Activated CD4-positive, alpha-beta T cell treated with anti-CD3 and anti-CD28 coated beads, Interleukin-2, Interleukin-4, amounts not matched to agents 100 ng/mL and 50 ng/mL, durations not matched to agents 16 hours and 8 hours (primary cell): ENCODE measurements at regions not wholly inside any gene's neighbourhood (a gene's known extent, or its start where the extent isn't known, plus 50 kb on each side); places are given as distances from the start of the nearest gene placed in this dataset.
A peak's percentile ranks its signal among the peaks of the same experiment; 100 is the strongest.
"Not testable (repeated sequence)": the region's sequence is repeated elsewhere in the genome, so short reads cannot be mapped to it uniquely, and the experiment has no call there.

ENCODE experiments used
- DNase-seq: peaks from one replicate; pipeline ENCODE4 v3.0.0-alpha.2; 2020; ENCODE audit warnings: low spot score

DNA sequence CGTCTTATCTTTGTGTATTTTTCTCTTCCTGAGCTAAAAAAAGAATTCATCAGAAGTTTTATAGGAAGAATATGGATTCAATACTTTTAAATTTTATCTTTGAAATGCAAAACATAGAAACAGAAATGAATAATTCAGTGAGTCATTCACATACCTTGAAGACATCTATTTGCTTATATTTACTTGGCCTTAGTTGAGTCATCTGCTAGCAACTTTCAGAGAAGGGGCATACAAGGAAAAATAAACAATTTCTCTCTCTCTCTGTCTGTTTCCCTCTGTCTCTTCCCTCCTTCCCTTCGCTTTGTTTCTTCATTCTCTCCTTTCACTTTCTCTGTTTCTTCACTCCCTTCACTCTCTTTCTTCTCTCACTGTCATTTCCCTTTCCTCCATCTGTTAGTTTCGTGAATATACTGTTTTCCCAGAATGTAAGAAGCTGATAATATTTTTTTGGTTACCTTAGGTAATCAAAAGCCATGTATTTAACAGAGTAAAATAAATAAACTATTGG is 477.2 kb downstream of the BRINP3 start:
- no peak for DNase-seq

DNA sequence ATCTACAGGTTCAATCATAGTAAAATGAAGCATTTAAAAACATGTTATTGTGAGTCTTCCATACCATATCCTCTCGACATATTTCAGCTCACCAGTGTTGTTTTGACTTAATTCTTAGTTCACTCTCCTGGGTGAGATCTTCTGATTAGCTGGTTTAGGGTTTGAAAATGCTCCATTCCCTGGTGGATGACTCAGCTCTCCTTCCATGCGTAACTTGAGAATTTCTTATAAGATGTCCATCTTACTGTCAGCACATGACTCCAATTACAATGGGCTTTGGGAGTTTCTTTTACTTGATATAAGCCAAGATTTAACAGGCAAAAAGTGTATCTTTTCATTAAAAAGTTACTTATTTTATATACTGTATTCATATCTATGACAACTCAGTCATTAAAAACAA is 476.5 kb downstream of the BRINP3 start:
- no peak for DNase-seq

- DNase-seq, result no peak
These were observed 474.3 kb downstream of the BRINP3 start for GRCh38 chr1:190003376-190003775.

DNA sequence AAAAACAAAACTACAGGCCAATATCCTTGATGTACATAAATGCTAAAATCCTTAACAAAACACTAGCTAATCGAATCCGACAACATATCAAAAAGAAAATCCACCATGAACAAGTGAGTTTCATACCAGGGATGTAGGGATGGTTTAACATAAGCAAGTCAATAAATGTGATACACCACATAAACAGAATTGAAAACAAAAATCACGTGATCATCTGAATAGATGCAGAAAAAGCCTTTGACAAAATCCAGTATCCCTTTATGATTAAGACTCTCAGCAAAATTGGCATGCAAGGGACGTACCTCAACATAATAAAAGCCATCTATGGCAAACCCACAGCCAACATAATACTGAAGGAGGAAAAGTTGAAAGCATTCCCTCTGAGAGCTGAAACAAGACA is 466.1 kb downstream of the BRINP3 start:
- DNase-seq, result no peak

GRCh38 chr1:190019151-190019550 is 458.5 kb downstream of the BRINP3 start:
- not testable (repeated sequence) for DNase-seq

- DNase-seq, result no peak
These were observed 457.9 kb downstream of the BRINP3 start for GRCh38 chr1:190019717-190020116.

DNA sequence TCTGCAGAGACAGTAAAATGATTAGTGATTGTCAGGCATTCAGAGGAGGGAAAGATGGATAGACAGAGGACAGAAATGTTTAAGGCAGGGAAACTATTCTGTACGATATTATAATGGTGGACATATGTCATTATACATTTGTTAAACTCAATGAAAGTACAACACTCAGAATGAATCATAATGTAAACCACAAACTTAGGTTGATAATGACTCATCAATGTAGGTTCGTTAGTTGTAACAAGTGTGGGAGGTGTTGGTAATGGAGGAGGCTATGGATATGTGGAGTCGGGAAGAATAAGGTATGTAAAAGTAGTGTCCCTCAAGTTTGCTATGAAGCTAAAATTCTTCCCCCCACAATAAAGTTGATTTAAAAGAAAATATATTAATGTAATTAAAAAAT is 455.0 kb downstream of the BRINP3 start:
- DNase-seq, result peak; percentile 4

GRCh38 chr1:190029441-190029840 is 448.2 kb downstream of the BRINP3 start:
- no peak for DNase-seq

DNA sequence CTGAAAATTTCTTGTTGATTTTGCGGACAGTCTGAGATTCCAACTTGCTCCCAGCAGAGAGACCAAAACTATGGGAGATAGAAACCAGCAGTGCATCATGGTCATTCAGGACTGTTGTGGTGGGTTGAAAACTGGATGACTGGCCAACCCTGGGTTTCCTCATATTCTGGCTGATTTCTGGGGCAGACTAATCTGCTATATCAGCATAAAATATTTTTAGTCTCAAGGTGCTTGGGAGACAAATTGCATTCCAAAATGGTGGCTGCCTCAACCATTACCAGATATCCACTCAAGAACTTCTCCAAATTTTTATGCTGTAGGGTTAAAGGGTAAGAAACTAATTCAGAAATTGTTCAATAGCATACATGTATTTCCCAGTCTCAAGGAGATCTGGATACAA is 434.0 kb downstream of the BRINP3 start:
- DNase-seq, result no peak

- no peak for DNase-seq
These were observed 431.4 kb downstream of the BRINP3 start for GRCh38 chr1:190046231-190046630.
